ENCODE measurements at regions not wholly inside any gene's neighbourhood (a gene's known extent, or its start where the extent isn't known, plus 50 kb on each side); places are given as distances from the start of the nearest gene placed in this dataset.

DNA sequence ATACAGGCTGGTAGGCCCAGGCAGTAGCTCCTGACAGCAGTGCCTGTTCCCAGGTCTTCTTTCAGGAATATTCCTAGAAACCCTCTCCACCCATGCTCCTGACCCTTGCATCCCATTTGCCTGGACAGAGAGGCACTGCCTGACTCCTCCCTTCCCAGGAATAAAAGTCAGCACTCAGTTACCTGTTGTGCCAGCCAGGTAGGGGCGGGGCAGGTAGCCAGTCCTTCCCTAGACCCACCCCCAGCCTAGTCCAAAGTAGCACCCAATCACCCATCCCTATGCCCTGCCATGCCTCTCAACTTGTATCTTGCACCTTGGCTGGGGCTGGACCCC is 129.9 kb downstream of the MRPL14 start:
- no peak for DNase-seq (ENCODE audit: low read depth)
- H3K4me3 ChIP-seq (ENCODE audit: control insufficient read depth, low read depth, low read length), result no peak overlapping the region
- TF ChIP-seq, protein P1, sequence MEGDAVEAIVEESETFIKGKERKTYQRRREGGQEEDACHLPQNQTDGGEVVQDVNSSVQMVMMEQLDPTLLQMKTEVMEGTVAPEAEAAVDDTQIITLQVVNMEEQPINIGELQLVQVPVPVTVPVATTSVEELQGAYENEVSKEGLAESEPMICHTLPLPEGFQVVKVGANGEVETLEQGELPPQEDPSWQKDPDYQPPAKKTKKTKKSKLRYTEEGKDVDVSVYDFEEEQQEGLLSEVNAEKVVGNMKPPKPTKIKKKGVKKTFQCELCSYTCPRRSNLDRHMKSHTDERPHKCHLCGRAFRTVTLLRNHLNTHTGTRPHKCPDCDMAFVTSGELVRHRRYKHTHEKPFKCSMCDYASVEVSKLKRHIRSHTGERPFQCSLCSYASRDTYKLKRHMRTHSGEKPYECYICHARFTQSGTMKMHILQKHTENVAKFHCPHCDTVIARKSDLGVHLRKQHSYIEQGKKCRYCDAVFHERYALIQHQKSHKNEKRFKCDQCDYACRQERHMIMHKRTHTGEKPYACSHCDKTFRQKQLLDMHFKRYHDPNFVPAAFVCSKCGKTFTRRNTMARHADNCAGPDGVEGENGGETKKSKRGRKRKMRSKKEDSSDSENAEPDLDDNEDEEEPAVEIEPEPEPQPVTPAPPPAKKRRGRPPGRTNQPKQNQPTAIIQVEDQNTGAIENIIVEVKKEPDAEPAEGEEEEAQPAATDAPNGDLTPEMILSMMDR (conservative IDR thresholded peaks at IDR 0.05; ENCODE audit: control insufficient read depth, insufficient read depth, low read depth, low read length), result no peak

DNA sequence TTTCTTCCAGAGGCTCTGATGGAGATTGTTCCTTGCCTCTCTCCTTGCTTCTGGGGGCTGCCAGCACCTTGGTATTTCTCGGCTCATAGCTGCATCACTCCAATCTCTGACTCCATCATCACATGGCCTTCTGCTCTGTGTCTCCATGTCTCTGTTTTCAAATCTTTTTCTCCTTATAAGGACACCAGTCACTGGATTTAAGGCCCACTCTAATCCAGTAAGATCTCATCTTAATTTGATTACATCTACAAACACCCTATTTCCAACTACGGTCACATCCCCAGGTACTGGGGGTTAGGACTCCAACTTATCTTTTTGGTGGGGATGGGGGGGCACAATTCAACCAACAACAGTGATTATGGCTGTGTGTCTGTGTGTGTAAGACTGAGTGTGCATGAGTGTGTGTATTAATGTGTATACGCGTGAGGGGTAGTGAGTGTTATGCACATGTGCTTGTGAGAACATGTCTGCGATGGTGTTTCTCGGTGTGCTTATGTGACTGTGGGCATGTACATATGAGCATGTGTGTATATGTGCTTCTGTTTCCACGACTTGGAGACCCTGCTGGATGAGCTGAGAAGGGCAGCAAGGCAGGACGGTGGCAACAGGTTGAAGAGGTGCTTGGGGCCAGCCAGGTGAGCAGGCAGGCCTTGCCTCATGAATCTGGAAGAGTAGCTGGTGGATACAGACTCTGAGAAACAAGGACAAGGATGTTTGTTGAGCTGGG is 130.5 kb downstream of the MRPL14 start:
- TF ChIP-seq, protein P1 (conservative IDR thresholded peaks at IDR 0.05; ENCODE audit: control insufficient read depth, insufficient read depth, low read depth, low read length), result no peak
- no peak for DNase-seq (ENCODE audit: low read depth)
- no peak overlapping the region for H3K4me3 ChIP-seq (ENCODE audit: control insufficient read depth, low read depth, low read length)

DNA sequence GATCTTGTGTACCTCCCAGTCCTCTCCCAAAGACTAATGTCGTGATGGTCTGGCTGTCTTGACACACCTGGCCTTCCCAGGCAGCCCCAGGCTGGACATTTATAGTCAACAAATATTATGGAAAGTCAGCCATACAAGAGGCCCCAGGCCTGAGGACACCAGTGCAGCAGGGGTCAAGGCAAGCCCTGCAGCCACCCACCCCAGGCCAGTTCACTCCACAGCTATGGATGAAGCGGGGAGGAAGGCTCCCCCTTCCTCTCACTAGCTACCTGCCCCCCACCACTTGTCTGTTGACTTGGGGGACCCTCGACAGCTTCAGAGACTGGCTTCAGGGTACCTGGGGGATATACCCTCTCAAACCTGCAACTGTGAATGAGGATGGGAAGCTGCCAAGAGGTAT is 132.1 kb downstream of the MRPL14 start:
- TF ChIP-seq, protein P1 (conservative IDR thresholded peaks at IDR 0.05; ENCODE audit: control insufficient read depth, insufficient read depth, low read depth, low read length), result no peak
- no peak overlapping the region for H3K4me3 ChIP-seq (ENCODE audit: control insufficient read depth, low read depth, low read length)

DNA sequence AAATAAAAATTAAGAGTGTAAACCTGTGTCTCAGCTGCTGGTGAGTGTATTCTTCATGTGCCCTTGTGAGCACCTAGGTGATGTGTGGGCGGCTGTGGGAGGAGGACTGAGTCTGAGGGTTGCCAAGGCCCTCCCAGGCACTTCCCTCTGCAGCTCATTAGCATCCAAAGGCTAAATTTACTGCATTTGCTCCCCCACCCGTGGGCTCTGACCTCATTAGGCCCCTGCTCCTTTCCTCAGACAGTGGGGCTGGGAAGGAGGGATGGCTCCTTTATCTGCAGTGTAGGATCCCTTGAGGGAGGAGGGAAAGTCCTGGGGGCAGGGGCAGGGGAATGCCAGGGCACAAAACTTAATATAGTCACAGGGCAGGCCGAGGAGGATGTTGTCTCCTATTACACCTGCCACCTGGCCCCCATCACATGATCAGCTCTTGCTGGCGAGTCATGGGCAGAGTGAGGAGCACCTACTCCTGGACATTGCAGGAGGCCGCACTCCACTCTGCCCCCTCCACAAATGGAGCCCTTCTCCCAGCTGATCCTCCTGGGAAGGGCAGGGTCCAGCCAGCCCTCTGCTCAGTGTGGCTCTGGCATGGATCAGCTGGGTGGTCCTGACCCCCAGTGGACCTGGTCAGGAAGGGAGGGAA is 133.2 kb downstream of the MRPL14 start:
- TF ChIP-seq, protein P1 (conservative IDR thresholded peaks at IDR 0.05; ENCODE audit: control insufficient read depth, insufficient read depth, low read depth, low read length), result no peak
- no peak overlapping the region for H3K4me3 ChIP-seq (ENCODE audit: control insufficient read depth, low read depth, low read length)
- DNase-seq (ENCODE audit: low read depth), result no peak

More for the DNA sequence above, 132.1 kb downstream of the MRPL14 start:
- no peak for DNase-seq (ENCODE audit: low read depth)

DNA sequence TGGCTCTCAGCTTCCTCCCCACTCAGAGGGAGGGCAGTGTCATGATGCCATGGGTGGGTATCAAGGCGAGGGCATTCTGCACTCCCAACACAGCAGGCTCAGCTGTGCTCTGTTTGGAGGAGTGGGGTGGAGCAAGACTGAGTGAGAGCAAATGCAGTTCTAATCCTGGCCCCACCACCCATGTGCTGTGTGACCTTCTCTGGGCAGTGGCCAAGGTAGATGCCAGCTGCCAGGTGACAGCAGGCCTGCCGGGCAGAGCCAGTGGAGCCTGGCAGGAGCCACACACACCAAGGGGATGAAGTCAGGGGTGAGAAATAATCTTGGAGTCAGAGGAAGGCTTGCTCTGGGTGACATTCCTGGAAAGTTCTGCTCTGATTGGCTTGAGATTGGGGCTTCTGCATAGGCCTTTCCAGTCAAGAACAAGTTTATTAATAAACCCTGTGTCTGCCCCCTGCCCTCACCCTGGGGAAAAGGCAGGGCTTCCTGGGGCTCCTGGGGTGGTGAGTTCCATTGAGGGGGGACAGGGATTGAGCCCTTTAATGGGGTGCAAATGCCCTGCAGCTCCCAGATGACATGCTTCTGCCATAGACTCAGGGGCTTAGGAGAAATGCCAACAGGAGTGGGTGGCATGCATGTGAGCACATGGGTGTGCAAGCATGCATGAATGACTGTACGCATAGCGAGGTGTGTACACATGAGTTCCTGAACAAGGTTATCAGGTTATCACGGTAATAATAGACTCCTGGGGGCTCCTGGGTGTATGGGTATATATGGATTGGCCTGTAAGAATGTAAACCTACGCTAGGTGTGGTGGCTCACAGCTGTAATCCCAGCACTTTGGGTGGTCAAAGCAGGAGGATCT is 134.2 kb downstream of the MRPL14 start:
- DNase-seq (ENCODE audit: low read depth), result no peak
- TF ChIP-seq, protein P1 (conservative IDR thresholded peaks at IDR 0.05; ENCODE audit: control insufficient read depth, insufficient read depth, low read depth, low read length), result no peak
- no peak overlapping the region for H3K4me3 ChIP-seq (ENCODE audit: control insufficient read depth, low read depth, low read length)

DNA sequence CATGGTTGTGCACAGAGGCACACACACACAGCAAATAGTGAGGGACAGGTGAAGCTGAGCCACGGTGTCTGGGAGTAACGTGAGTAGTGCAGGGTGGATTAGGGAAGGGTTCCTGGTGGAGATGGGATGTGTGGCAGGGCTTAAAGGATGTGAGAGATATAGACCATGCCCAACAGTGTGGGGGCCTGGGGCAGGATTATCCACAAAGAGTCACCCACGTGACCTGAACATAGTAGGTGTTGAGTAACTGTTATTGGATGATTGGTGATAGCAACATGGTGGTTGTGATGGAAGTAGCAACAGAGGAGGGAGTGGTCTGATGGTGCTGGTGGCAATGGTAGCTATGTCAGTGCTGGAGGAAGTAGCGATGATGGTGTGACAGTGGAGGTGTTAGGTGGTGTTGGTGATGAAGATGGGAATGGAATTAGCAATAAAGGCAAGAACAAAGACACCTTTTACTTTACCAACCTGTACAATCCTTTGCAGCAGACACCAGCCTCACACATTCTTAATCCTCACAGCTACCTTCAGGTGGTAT is 135.1 kb downstream of the MRPL14 start:
- H3K4me3 ChIP-seq (ENCODE audit: control insufficient read depth, low read depth, low read length), result no peak overlapping the region
- no peak for DNase-seq (ENCODE audit: low read depth)
- TF ChIP-seq, protein P1 (conservative IDR thresholded peaks at IDR 0.05; ENCODE audit: control insufficient read depth, insufficient read depth, low read depth, low read length), result no peak
